ENCODE measurements at regions not wholly inside any gene's neighbourhood (a gene's known extent, or its start where the extent isn't known, plus 50 kb on each side); places are given as distances from the start of the nearest gene placed in this dataset.

GRCh38 chr4:124596816-124597215, 115.7 kb downstream of the ANKRD50 start:
- no peak for TF ChIP-seq CTCF (conservative IDR thresholded peaks at IDR 0.05; ENCODE audit: low read length)
- no peak for TF ChIP-seq EZH2phosphoT487 (IDR thresholded peaks at IDR 0.05; ENCODE audit: borderline replicate concordance, low read depth, low read length)

Data from OCI-LY7 (cell line).